ENCODE measurements at regions not wholly inside any gene's neighbourhood (a gene's known extent, or its start where the extent isn't known, plus 50 kb on each side); places are given as distances from the start of the nearest gene placed in this dataset.

GRCh38 chr14:27410981-27411380 is 813.1 kb upstream of the NOVA1 start:
- Histone ChIP-seq H3K4me3 (no peak overlapping the region), H3K27ac (no peak overlapping the region)

GRCh38 chr14:27427796-27428195 is 830.0 kb upstream of the NOVA1 start:
- Histone ChIP-seq H3K27ac (no peak overlapping the region), H3K4me3 (no peak overlapping the region)

- Histone ChIP-seq H3K4me3 (no peak overlapping the region), H3K27ac (no peak overlapping the region)
Observed at GRCh38 chr14:27435923-27436670, 838.3 kb upstream of the NOVA1 start.

- no peak overlapping the region for H3K4me3 ChIP-seq
- no peak overlapping the region for H3K27ac ChIP-seq
Observed at GRCh38 chr14:27484633-27485032, 886.8 kb upstream of the NOVA1 start.

- H3K27ac ChIP-seq, result no peak overlapping the region
- H3K4me3 ChIP-seq, result no peak overlapping the region
Observed at GRCh38 chr14:27485193-27485592, 887.4 kb upstream of the NOVA1 start.

GRCh38 chr14:27506272-27506671 is 908.4 kb upstream of the NOVA1 start:
- Histone ChIP-seq H3K27ac (no peak overlapping the region), H3K4me3 (no peak overlapping the region)

GRCh38 chr14:27528328-27528727 is 930.5 kb upstream of the NOVA1 start:
- Histone ChIP-seq H3K27ac (no peak overlapping the region), H3K4me3 (no peak overlapping the region)

GRCh38 chr14:27536748-27537147 is 938.9 kb upstream of the NOVA1 start:
- H3K4me3 ChIP-seq, result no peak overlapping the region
- H3K27ac ChIP-seq, result no peak overlapping the region

- H3K4me3 ChIP-seq, result no peak overlapping the region
- H3K27ac ChIP-seq, result no peak overlapping the region
Observed at GRCh38 chr14:27546111-27546510, 948.3 kb upstream of the NOVA1 start.

GRCh38 chr14:27553790-27554189 is 956.0 kb upstream of the NOVA1 start:
- Histone ChIP-seq H3K4me3 (no peak overlapping the region), H3K27ac (no peak overlapping the region)

GRCh38 chr14:27557445-27557844 is 959.6 kb upstream of the NOVA1 start:
- Histone ChIP-seq H3K4me3 (no peak overlapping the region), H3K27ac (no peak overlapping the region)

GRCh38 chr14:27559848-27560247 is 962.0 kb upstream of the NOVA1 start:
- Histone ChIP-seq H3K4me3 (no peak overlapping the region), H3K27ac (no peak overlapping the region)

- no peak overlapping the region for H3K4me3 ChIP-seq
- no peak overlapping the region for H3K27ac ChIP-seq
Observed at GRCh38 chr14:27566843-27567382, 969.1 kb upstream of the NOVA1 start.

GRCh38 chr14:27573018-27573417 is 975.2 kb upstream of the NOVA1 start:
- Histone ChIP-seq H3K27ac (no peak overlapping the region), H3K4me3 (no peak overlapping the region)

- Histone ChIP-seq H3K27ac (no peak overlapping the region), H3K4me3 (no peak overlapping the region)
Observed at GRCh38 chr14:27587103-27587502, 989.3 kb upstream of the NOVA1 start.

GRCh38 chr14:27605282-27605681 is 1007.4 kb upstream of the NOVA1 start:
- Histone ChIP-seq H3K27ac (no peak overlapping the region), H3K4me3 (no peak overlapping the region)

- Histone ChIP-seq H3K27ac (no peak overlapping the region), H3K4me3 (no peak overlapping the region)
Observed at GRCh38 chr14:27608377-27608776, 1010.5 kb upstream of the NOVA1 start.

- Histone ChIP-seq H3K27ac (no peak overlapping the region), H3K4me3 (no peak overlapping the region)
Observed at GRCh38 chr14:27612121-27612520, 1014.3 kb upstream of the NOVA1 start.

- no peak overlapping the region for H3K4me3 ChIP-seq
Observed at GRCh38 chr14:27613102-27613501, 1015.3 kb upstream of the NOVA1 start.

GRCh38 chr14:27623782-27624181 is 1025.9 kb upstream of the NOVA1 start:
- Histone ChIP-seq H3K27ac (no peak overlapping the region), H3K4me3 (no peak overlapping the region)

More at GRCh38 chr14:27613102-27613501, 1015.3 kb upstream of the NOVA1 start:
- no peak overlapping the region for H3K27ac ChIP-seq

GRCh38 chr14:27634056-27634970 is 1036.5 kb upstream of the NOVA1 start:
- Histone ChIP-seq H3K4me3 (no peak overlapping the region), H3K27ac (no peak overlapping the region)

Data from skin epidermis (tissue), 12 donors.